Type B pancreatic cell (in vitro differentiated cells): ENCODE measurements at regions not wholly inside any gene's neighbourhood (a gene's known extent, or its start where the extent isn't known, plus 50 kb on each side); places are given as distances from the start of the nearest gene placed in this dataset.

Experiments used
- DNase-seq: peaks from one replicate; pipeline ENCODE4 v3.0.0; 2021; ENCODE audit warnings: mixed read lengths; ENCODE audit not compliant: unreplicated experiment; ENCODE audit errors: extremely low spot score
- H3K27ac Mint-ChIP-seq: 2 replicates; pipeline ENCODE4 v1.8.0; 2021; ENCODE audit warnings: mild to moderate bottlenecking, mixed read lengths
- H3K27me3 Mint-ChIP-seq: 2 replicates; pipeline ENCODE4 v1.8.0; 2021; ENCODE audit warnings: mixed read lengths
- H3K36me3 Mint-ChIP-seq: 2 replicates; pipeline ENCODE4 v1.8.0; 2021; ENCODE audit warnings: mixed read lengths
- H3K4me1 Mint-ChIP-seq: one replicate; pipeline ENCODE4 v1.8.0; 2021; ENCODE audit warnings: mixed read lengths; ENCODE audit not compliant: unreplicated experiment
- H3K4me3 Mint-ChIP-seq: 2 replicates; pipeline ENCODE4 v1.8.0; 2021; ENCODE audit warnings: mild to moderate bottlenecking, mixed read lengths
- H3K9me3 Mint-ChIP-seq: 2 replicates; pipeline ENCODE4 v1.8.0; 2021; ENCODE audit warnings: mixed read lengths
- TF ChIP-seq, protein P1 (sequence below): fragments of 200-600 bp; sonication (generic); conservative IDR thresholded peaks from 2 replicates; pipeline ENCODE4 v1.5.0; 2021; ENCODE audit warnings: antibody characterized with exemption, mild to moderate bottlenecking

DNA sequence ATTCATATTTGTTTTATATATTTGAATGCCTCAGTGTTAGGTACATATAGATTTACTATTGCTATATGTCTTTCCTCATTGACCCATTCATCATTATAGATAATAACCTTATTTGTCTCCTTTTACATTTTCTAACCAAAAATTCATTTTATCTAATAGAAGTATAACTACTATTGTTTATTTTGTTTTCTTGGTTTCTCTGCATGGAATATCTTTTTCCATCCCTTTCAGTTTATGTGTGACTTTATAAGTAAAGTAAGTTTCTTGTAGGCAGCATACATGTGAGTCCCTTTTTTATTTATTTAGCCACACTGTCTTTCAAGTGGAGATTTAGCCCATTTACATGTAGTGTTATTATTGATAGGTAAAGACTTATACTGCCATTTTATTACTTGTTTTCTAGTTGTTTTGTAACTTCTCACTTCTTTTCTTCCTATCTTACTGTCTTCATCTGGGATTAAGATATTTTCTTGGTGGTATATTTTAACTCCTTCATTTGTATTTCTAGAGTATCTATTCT is 572.0 kb upstream of the MAN1A1 start:
- H3K9me3 Mint-ChIP-seq, result peaks cover 9% of the 10 kb centered on the region
- H3K27me3 Mint-ChIP-seq, result no peaks in the 10 kb centered on the region
- H3K4me1 Mint-ChIP-seq, result no peaks in the 10 kb centered on the region
- TF ChIP-seq, protein P1, sequence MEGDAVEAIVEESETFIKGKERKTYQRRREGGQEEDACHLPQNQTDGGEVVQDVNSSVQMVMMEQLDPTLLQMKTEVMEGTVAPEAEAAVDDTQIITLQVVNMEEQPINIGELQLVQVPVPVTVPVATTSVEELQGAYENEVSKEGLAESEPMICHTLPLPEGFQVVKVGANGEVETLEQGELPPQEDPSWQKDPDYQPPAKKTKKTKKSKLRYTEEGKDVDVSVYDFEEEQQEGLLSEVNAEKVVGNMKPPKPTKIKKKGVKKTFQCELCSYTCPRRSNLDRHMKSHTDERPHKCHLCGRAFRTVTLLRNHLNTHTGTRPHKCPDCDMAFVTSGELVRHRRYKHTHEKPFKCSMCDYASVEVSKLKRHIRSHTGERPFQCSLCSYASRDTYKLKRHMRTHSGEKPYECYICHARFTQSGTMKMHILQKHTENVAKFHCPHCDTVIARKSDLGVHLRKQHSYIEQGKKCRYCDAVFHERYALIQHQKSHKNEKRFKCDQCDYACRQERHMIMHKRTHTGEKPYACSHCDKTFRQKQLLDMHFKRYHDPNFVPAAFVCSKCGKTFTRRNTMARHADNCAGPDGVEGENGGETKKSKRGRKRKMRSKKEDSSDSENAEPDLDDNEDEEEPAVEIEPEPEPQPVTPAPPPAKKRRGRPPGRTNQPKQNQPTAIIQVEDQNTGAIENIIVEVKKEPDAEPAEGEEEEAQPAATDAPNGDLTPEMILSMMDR, result no peak
- peaks cover 5% of the 10 kb centered on the region for H3K36me3 Mint-ChIP-seq
- no peak overlapping the region for H3K27ac Mint-ChIP-seq
- no peak overlapping the region for H3K4me3 Mint-ChIP-seq
- no peak for DNase-seq

DNA sequence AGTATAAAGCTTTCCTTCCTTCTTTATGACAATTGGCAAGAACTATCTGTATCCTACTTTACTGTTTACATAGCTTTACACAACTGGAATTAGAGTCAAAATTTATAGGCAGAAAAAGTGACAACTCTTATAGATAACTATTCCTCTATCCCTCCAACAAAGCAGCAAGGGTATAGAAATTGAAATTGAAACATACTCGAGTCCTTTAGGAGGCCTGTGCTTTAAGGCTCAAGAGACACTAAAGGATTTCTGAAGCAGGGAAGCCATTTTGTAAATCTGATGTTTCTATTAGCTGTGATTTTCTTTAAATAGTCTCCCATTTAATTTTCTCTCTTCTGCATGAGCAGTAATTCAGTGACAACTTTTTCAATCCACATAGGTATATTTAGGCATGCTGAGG is 567.6 kb upstream of the MAN1A1 start:
- DNase-seq, result no peak
- Mint-ChIP-seq H3K4me1 (no peaks in the 10 kb centered on the region), H3K9me3 (peaks cover 5% of the 10 kb centered on the region), H3K27me3 (peaks cover 13% of the 10 kb centered on the region), H3K27ac (no peak overlapping the region), H3K36me3 (peaks cover 5% of the 10 kb centered on the region), H3K4me3 (no peak overlapping the region)
- TF ChIP-seq, protein P1, result no peak

DNA sequence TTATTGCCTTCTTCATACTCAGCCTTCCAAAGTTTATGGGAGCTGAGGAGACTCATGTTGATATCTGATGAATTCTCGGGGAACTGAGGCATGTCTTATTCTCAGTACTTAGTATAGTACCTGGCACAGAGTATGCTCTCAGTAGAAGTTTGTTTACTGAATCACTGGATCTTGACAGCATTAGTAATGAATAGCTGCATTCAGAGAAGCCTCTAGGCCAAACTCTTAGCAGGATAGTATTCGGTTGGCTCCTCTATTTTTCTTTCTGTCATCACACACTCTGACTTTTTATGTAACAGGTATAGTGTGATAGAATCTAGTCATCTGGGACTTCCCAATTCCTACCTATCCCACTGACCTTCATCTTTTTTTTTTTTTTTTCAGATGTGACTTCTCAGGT is 566.4 kb upstream of the MAN1A1 start:
- TF ChIP-seq, protein P1, result no peak
- no peak overlapping the region for H3K4me3 Mint-ChIP-seq
- peaks cover 5% of the 10 kb centered on the region for H3K36me3 Mint-ChIP-seq
- DNase-seq, result no peak
- H3K27ac Mint-ChIP-seq, result no peak overlapping the region
- no peaks in the 10 kb centered on the region for H3K9me3 Mint-ChIP-seq
- H3K4me1 Mint-ChIP-seq, result no peaks in the 10 kb centered on the region
- H3K27me3 Mint-ChIP-seq, result peaks cover 18% of the 10 kb centered on the region

DNA sequence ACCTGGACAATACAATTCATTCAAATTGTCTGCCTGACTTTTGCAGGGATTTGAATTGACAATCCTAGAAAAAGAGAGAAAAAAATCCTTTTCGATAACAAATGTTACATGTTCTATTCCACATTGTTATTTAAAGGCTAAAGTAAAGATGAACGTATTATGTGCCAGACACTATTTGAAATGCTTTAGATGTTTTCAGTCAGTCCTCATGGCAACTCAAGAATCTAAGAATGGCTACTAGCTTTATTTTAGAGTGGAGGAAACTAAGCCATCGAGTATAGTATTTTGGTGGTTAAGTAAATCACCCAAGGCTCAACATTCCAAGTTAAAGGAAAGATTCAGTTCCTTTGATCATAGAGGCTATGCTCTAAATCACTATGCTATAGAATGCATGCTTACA is 558.6 kb upstream of the MAN1A1 start:
- H3K4me3 Mint-ChIP-seq, result no peak overlapping the region
- DNase-seq, result no peak
- TF ChIP-seq, protein P1, result no peak
- H3K9me3 Mint-ChIP-seq, result no peaks in the 10 kb centered on the region
- H3K4me1 Mint-ChIP-seq, result no peaks in the 10 kb centered on the region
- no peaks in the 10 kb centered on the region for H3K36me3 Mint-ChIP-seq
- no peak overlapping the region for H3K27ac Mint-ChIP-seq
- H3K27me3 Mint-ChIP-seq, result peaks cover 9% of the 10 kb centered on the region

DNA sequence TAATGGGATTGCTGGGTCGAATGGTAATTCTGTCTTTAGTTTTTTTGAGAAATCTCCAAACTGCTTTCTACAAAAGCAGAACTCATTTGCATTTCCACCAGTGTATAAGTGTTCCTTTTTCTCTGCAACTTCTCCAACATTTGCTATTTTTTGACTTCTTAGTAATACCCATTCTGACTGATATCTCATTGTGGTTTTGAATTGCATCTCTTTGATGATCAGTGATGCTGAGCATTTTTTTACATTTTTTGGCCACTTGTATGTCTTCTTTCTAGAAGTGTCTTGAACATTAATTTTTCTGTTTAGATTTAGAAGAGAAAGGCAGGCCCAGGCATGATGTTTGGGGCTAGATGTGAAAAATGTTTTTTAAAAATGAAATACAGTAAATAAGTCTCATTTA is 553.1 kb upstream of the MAN1A1 start:
- Mint-ChIP-seq H3K27me3 (peaks cover 3% of the 10 kb centered on the region), H3K9me3 (no peaks in the 10 kb centered on the region)
- TF ChIP-seq, protein P1, result no peak

DNA sequence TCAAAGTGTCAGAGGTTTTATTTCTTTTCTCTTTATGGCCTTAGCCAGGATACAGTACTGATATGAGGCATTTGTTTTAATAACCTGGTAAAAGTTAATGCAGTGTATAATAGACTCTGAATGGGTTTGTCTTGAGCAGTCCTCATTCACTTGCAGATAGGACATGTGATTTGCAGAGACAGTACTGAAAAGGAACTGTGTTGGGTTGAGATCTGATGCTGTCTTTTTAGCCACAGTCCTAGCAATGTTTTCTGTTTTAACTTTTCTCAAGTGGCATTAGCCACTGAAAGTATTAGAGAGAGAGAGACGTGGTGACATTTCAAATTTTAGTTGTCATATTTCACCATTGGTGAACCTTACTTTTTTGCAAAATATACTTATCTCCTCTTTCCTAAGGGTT is 547.2 kb upstream of the MAN1A1 start:
- no peak overlapping the region for H3K27ac Mint-ChIP-seq
- TF ChIP-seq, protein P1, result no peak
- DNase-seq, result no peak
- H3K4me3 Mint-ChIP-seq, result no peak overlapping the region
- H3K4me1 Mint-ChIP-seq, result peaks cover 4% of the 10 kb centered on the region
- no peaks in the 10 kb centered on the region for H3K27me3 Mint-ChIP-seq
- no peaks in the 10 kb centered on the region for H3K9me3 Mint-ChIP-seq
- no peaks in the 10 kb centered on the region for H3K36me3 Mint-ChIP-seq

More for the DNA sequence above, 553.1 kb upstream of the MAN1A1 start:
- DNase-seq, result no peak
- H3K4me3 Mint-ChIP-seq, result no peak overlapping the region
- no peaks in the 10 kb centered on the region for H3K36me3 Mint-ChIP-seq
- H3K27ac Mint-ChIP-seq, result no peak overlapping the region
- no peaks in the 10 kb centered on the region for H3K4me1 Mint-ChIP-seq
